HCT116 (cell line): ENCODE measurements at regions not wholly inside any gene's neighbourhood (a gene's known extent, or its start where the extent isn't known, plus 50 kb on each side); places are given as distances from the start of the nearest gene placed in this dataset.

Source experiments
- EZH2 ChIP-seq: fragments of 200-600 bp; sonication (generic); IDR thresholded peaks from 2 replicates; pipeline ENCODE4 v1.6.1; 2017; ENCODE audit warnings: antibody characterized with exemption, mixed run types
- EZH2phosphoT487 ChIP-seq: fragments of 200-600 bp; IDR thresholded peaks from 2 replicates; pipeline ENCODE4 v1.6.1; 2018; ENCODE audit warnings: antibody characterized with exemption, borderline replicate concordance
- FOSL1 ChIP-seq: IDR thresholded peaks from 2 replicates; pipeline ENCODE4 v1.6.1; 2012; ENCODE audit warnings: low read depth
- POLR2A ChIP-seq: IDR thresholded peaks from 2 replicates; pipeline ENCODE4 v1.7.0; 2011; ENCODE audit warnings: borderline replicate concordance; ENCODE audit not compliant: insufficient read depth, insufficient read length; ENCODE audit errors: extremely low read depth
- SP1 ChIP-seq: IDR thresholded peaks from 2 replicates; pipeline ENCODE4 v1.6.1; 2012; ENCODE audit warnings: low read depth
- SRF ChIP-seq: IDR thresholded peaks from 2 replicates; pipeline ENCODE4 v1.6.1; 2012; ENCODE audit warnings: low read depth
- YY1 ChIP-seq: IDR thresholded peaks from 2 replicates; pipeline ENCODE4 v1.6.1; 2011; ENCODE audit warnings: low read length, low read depth, moderate library complexity, mild to moderate bottlenecking; ENCODE audit not compliant: insufficient replicate concordance; ENCODE audit errors: extremely low read depth
- ZNF274 ChIP-seq: fragments of 200-500 bp; sonication (Bioruptor generic); IDR thresholded peaks from 2 replicates; pipeline ENCODE4 v1.6.1; 2014; ENCODE audit warnings: mild to moderate bottlenecking, low read depth, low read length, inconsistent platforms
- TF ChIP-seq, protein P1 (sequence below), 3 experiments: fragments of 200-600 bp in 1 of 3; sonication (generic) in 1 of 3; IDR thresholded peaks in 2 of 3; conservative IDR thresholded peaks in 1 of 3; 2 replicates each; pipeline ENCODE4 v1.5.1; 2012 to 2017; ENCODE audit warnings: low read depth in 2 of 3, low read length in 2 of 3, antibody characterized with exemption in 1 of 3, borderline replicate concordance in 1 of 3, control low read depth in 1 of 3, mild to moderate bottlenecking in 1 of 3, mixed read lengths in 1 of 3, mixed run types in 1 of 3, moderate library complexity in 1 of 3; ENCODE audit not compliant: insufficient read depth in 1 of 3

- TF ChIP-seq FOSL1, result no peak
- TF ChIP-seq YY1, result no peak
- TF ChIP-seq POLR2A, result no peak
- TF ChIP-seq ZNF274, result no peak
- TF ChIP-seq, protein P1, sequence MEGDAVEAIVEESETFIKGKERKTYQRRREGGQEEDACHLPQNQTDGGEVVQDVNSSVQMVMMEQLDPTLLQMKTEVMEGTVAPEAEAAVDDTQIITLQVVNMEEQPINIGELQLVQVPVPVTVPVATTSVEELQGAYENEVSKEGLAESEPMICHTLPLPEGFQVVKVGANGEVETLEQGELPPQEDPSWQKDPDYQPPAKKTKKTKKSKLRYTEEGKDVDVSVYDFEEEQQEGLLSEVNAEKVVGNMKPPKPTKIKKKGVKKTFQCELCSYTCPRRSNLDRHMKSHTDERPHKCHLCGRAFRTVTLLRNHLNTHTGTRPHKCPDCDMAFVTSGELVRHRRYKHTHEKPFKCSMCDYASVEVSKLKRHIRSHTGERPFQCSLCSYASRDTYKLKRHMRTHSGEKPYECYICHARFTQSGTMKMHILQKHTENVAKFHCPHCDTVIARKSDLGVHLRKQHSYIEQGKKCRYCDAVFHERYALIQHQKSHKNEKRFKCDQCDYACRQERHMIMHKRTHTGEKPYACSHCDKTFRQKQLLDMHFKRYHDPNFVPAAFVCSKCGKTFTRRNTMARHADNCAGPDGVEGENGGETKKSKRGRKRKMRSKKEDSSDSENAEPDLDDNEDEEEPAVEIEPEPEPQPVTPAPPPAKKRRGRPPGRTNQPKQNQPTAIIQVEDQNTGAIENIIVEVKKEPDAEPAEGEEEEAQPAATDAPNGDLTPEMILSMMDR (IDR thresholded peaks at IDR 0.05 in 2 of 3, conservative IDR thresholded peaks at IDR 0.05 in 1 of 3; ENCODE audit: borderline replicate concordance in 1 of 3, insufficient read depth in 1 of 3, low read depth in 2 of 3, low read length in 2 of 3), result no peak
- TF ChIP-seq EZH2, result no peak
- TF ChIP-seq SP1, result no peak
- TF ChIP-seq EZH2phosphoT487, result no peak
- TF ChIP-seq SRF, result no peak
Observed at GRCh38 chrX:1717373-1717772, 102.5 kb downstream of the ASMT start.
